Type B pancreatic cell (in vitro differentiated cells): ENCODE measurements at regions not wholly inside any gene's neighbourhood (a gene's known extent, or its start where the extent isn't known, plus 50 kb on each side); places are given as distances from the start of the nearest gene placed in this dataset.

ENCODE experiments used
- DNase-seq: peaks from one replicate; pipeline ENCODE4 v3.0.0; 2021; ENCODE audit warnings: mixed read lengths; ENCODE audit not compliant: unreplicated experiment; ENCODE audit errors: extremely low spot score
- H3K27ac Mint-ChIP-seq: 2 replicates; pipeline ENCODE4 v1.8.0; 2021; ENCODE audit warnings: mild to moderate bottlenecking, mixed read lengths
- H3K27me3 Mint-ChIP-seq: 2 replicates; pipeline ENCODE4 v1.8.0; 2021; ENCODE audit warnings: mixed read lengths
- H3K36me3 Mint-ChIP-seq: 2 replicates; pipeline ENCODE4 v1.8.0; 2021; ENCODE audit warnings: mixed read lengths
- H3K4me1 Mint-ChIP-seq: one replicate; pipeline ENCODE4 v1.8.0; 2021; ENCODE audit warnings: mixed read lengths; ENCODE audit not compliant: unreplicated experiment
- H3K4me3 Mint-ChIP-seq: 2 replicates; pipeline ENCODE4 v1.8.0; 2021; ENCODE audit warnings: mild to moderate bottlenecking, mixed read lengths
- H3K9me3 Mint-ChIP-seq: 2 replicates; pipeline ENCODE4 v1.8.0; 2021; ENCODE audit warnings: mixed read lengths
- CTCF ChIP-seq: fragments of 200-600 bp; sonication (generic); conservative IDR thresholded peaks from 2 replicates; pipeline ENCODE4 v1.5.0; 2021; ENCODE audit warnings: antibody characterized with exemption, mild to moderate bottlenecking

- H3K36me3 Mint-ChIP-seq, result no peaks in the 10 kb centered on the region
- no peak for TF ChIP-seq CTCF
- no peak overlapping the region for H3K27ac Mint-ChIP-seq
- no peaks in the 10 kb centered on the region for H3K9me3 Mint-ChIP-seq
- no peak for DNase-seq
- peaks cover 8% of the 10 kb centered on the region for H3K4me1 Mint-ChIP-seq
- H3K4me3 Mint-ChIP-seq, result no peak overlapping the region
- H3K27me3 Mint-ChIP-seq, result no peaks in the 10 kb centered on the region
These were observed 241.2 kb downstream of the SOX2 start for GRCh38 chr3:181952929-181953328.

GRCh38 chr3:181955566-181955965, 243.8 kb downstream of the SOX2 start:
- Mint-ChIP-seq H3K27ac (no peak overlapping the region), H3K4me1 (peaks cover 8% of the 10 kb centered on the region), H3K9me3 (no peaks in the 10 kb centered on the region), H3K36me3 (no peaks in the 10 kb centered on the region), H3K4me3 (no peak overlapping the region), H3K27me3 (no peaks in the 10 kb centered on the region)
- DNase-seq, result no peak
- TF ChIP-seq CTCF, result no peak

GRCh38 chr3:181956122-181956521, 244.4 kb downstream of the SOX2 start:
- H3K27me3 Mint-ChIP-seq, result no peaks in the 10 kb centered on the region
- H3K9me3 Mint-ChIP-seq, result no peaks in the 10 kb centered on the region
- DNase-seq, result no peak
- peak overlapping the region; percentile 50 for H3K27ac Mint-ChIP-seq
- H3K4me3 Mint-ChIP-seq, result no peak overlapping the region
- TF ChIP-seq CTCF, result no peak
- peaks cover 8% of the 10 kb centered on the region for H3K4me1 Mint-ChIP-seq
- H3K36me3 Mint-ChIP-seq, result no peaks in the 10 kb centered on the region

- TF ChIP-seq CTCF, result no peak
- no peak for DNase-seq
- no peaks in the 10 kb centered on the region for H3K36me3 Mint-ChIP-seq
- H3K4me1 Mint-ChIP-seq, result peaks cover 9% of the 10 kb centered on the region
- H3K27me3 Mint-ChIP-seq, result peaks cover 4% of the 10 kb centered on the region
- no peaks in the 10 kb centered on the region for H3K9me3 Mint-ChIP-seq
- no peak overlapping the region for H3K27ac Mint-ChIP-seq
- no peak overlapping the region for H3K4me3 Mint-ChIP-seq
These were observed 254.7 kb downstream of the SOX2 start for GRCh38 chr3:181966393-181966792.

- no peak for DNase-seq
These were observed 258.2 kb downstream of the SOX2 start for GRCh38 chr3:181969925-181970324.

More at GRCh38 chr3:181969925-181970324, 258.2 kb downstream of the SOX2 start:
- H3K4me1 Mint-ChIP-seq, result peaks cover 4% of the 10 kb centered on the region
- no peak overlapping the region for H3K4me3 Mint-ChIP-seq
- H3K27me3 Mint-ChIP-seq, result peaks cover 4% of the 10 kb centered on the region
- no peaks in the 10 kb centered on the region for H3K9me3 Mint-ChIP-seq
- no peak for TF ChIP-seq CTCF
- no peak overlapping the region for H3K27ac Mint-ChIP-seq
- H3K36me3 Mint-ChIP-seq, result no peaks in the 10 kb centered on the region
